DOHH2 (cell line): ENCODE measurements at regions not wholly inside any gene's neighbourhood (a gene's known extent, or its start where the extent isn't known, plus 50 kb on each side); places are given as distances from the start of the nearest gene placed in this dataset.

Source experiments
- H3F3A ChIP-seq: fragments of 200-600 bp; sonication (generic), shearing (Covaris generic); 2 replicates; pipeline ENCODE4 v1.6.0; 2016; ENCODE audit warnings: antibody characterized with exemption, mild to moderate bottlenecking; ENCODE audit not compliant: control insufficient read depth, insufficient read depth
- H3K27ac ChIP-seq: fragments of 200-600 bp; sonication (generic); 2 replicates; pipeline ENCODE4 v1.5.1; 2014; ENCODE audit warnings: low read depth, mild to moderate bottlenecking, low read length, moderate library complexity
- H3K27me3 ChIP-seq: fragments of 200-600 bp; sonication (generic); 2 replicates; pipeline ENCODE4 v1.6.1; 2014; ENCODE audit warnings: mild to moderate bottlenecking, low read length, mixed read lengths; ENCODE audit not compliant: control insufficient read depth
- H3K36me3 ChIP-seq: fragments of 200-600 bp; sonication (generic); 2 replicates; pipeline ENCODE4 v1.6.1; 2014; ENCODE audit warnings: mild to moderate bottlenecking, low read length, moderate library complexity, mixed read lengths; ENCODE audit not compliant: control insufficient read depth
- H3K4me1 ChIP-seq: fragments of 200-600 bp; sonication (generic); 2 replicates; pipeline ENCODE4 v1.6.1; 2014; ENCODE audit warnings: mild to moderate bottlenecking, low read length, mixed read lengths; ENCODE audit not compliant: control insufficient read depth
- H3K4me2 ChIP-seq: fragments of 200-600 bp; sonication (generic); 2 replicates; pipeline ENCODE4 v1.6.0; 2014; ENCODE audit warnings: mild to moderate bottlenecking, low read length, moderate library complexity
- H3K4me3 ChIP-seq: fragments of 200-600 bp; sonication (generic); 2 replicates; pipeline ENCODE4 v1.5.1; 2014; ENCODE audit warnings: mild to moderate bottlenecking, low read length, mixed read lengths
- H3K79me2 ChIP-seq: fragments of 200-600 bp; sonication (generic); 2 replicates; pipeline ENCODE4 v1.6.1; 2014; ENCODE audit warnings: mild to moderate bottlenecking, low read length, mixed read lengths; ENCODE audit not compliant: control insufficient read depth
- H3K9me2 ChIP-seq: fragments of 200-600 bp; sonication (generic); replicated peaks from 2 replicates; pipeline ENCODE4 v1.6.1; 2014; ENCODE audit warnings: mild to moderate bottlenecking, low read length, mixed read lengths; ENCODE audit not compliant: control insufficient read depth
- H3K9me3 ChIP-seq: fragments of 200-600 bp; sonication (generic); 2 replicates; pipeline ENCODE4 v1.6.1; 2014; ENCODE audit warnings: antibody characterized with exemption, low read length, mixed read lengths; ENCODE audit not compliant: control insufficient read depth, insufficient read depth
- H4K20me1 ChIP-seq: fragments of 200-600 bp; sonication (generic); 2 replicates; pipeline ENCODE4 v1.6.0; 2014; ENCODE audit warnings: low read depth, mild to moderate bottlenecking, antibody characterized with exemption, low read length, moderate library complexity; ENCODE audit not compliant: control insufficient read depth, insufficient read depth
- EZH2phosphoT487 ChIP-seq: fragments of 200-600 bp; sonication (generic); IDR thresholded peaks from 2 replicates; pipeline ENCODE4 v1.6.1; 2017; ENCODE audit warnings: borderline replicate concordance, mild to moderate bottlenecking, antibody characterized with exemption, low read length, moderate library complexity, mixed read lengths
- TF ChIP-seq, protein P1 (sequence below): fragments of 200-600 bp; sonication (generic); IDR thresholded peaks from one replicate; pipeline ENCODE4 v1.5.1; 2014; ENCODE audit warnings: antibody characterized with exemption, mild to moderate bottlenecking, low read depth, low read length; ENCODE audit not compliant: poor library complexity, severe bottlenecking

DNA sequence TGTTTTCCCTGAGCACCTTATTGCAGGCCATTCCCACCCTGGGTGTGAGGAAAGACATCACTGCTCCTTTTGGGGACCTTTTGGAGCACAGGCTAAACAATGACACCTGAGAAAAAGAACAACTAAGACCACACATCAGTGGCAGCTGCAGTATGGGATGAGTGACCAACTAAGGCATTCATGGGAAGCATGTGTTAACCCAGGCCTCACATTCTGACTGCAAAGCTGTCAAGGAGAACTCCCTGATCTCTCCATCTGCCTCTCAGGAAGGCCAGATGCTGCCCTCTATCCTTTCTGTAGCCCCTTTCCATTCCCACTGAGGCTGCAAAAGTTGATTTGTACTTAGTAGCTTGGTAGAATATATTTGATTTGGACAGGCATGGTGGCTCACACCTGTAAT lies 130.5 kb upstream of the FOXN2 start:
- no peak overlapping the region for H3K4me2 ChIP-seq
- no peaks in the 10 kb centered on the region for H3K9me3 ChIP-seq
- H3K4me3 ChIP-seq = no peak overlapping the region
- no peaks in the 10 kb centered on the region for H4K20me1 ChIP-seq
- no peaks in the 10 kb centered on the region for H3F3A ChIP-seq
- no peaks in the 10 kb centered on the region for H3K27me3 ChIP-seq
- H3K36me3 ChIP-seq = no peaks in the 10 kb centered on the region
- no peaks in the 10 kb centered on the region for H3K4me1 ChIP-seq
- no peaks in the 10 kb centered on the region for H3K9me2 ChIP-seq
- TF ChIP-seq, protein P1, sequence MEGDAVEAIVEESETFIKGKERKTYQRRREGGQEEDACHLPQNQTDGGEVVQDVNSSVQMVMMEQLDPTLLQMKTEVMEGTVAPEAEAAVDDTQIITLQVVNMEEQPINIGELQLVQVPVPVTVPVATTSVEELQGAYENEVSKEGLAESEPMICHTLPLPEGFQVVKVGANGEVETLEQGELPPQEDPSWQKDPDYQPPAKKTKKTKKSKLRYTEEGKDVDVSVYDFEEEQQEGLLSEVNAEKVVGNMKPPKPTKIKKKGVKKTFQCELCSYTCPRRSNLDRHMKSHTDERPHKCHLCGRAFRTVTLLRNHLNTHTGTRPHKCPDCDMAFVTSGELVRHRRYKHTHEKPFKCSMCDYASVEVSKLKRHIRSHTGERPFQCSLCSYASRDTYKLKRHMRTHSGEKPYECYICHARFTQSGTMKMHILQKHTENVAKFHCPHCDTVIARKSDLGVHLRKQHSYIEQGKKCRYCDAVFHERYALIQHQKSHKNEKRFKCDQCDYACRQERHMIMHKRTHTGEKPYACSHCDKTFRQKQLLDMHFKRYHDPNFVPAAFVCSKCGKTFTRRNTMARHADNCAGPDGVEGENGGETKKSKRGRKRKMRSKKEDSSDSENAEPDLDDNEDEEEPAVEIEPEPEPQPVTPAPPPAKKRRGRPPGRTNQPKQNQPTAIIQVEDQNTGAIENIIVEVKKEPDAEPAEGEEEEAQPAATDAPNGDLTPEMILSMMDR = no peak
- TF ChIP-seq EZH2phosphoT487 = no peak
- H3K27ac ChIP-seq = no peak overlapping the region
- no peaks in the 10 kb centered on the region for H3K79me2 ChIP-seq

DNA sequence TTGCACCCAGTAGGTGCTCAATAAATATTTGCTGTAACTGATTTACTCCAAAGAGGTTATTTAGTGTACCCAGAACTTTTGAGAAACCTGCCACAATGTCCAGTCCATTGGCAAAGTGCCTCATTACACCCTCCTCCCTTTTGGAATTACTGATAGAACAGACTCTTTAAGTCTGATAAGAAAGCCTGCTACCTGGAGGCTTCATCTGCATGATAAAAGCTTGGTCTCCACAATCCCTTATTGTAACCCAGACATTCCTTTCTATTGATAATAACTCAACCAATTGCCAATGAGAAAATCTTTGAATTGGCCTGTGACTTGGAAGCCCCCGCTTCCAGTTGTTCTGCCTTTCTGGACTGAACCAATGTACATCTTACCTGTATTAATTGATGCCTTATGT lies 127.0 kb upstream of the FOXN2 start:
- no peaks in the 10 kb centered on the region for H3K4me1 ChIP-seq
- no peaks in the 10 kb centered on the region for H3K9me2 ChIP-seq
- no peak overlapping the region for H3K27ac ChIP-seq
- no peak overlapping the region for H3K4me3 ChIP-seq
- no peaks in the 10 kb centered on the region for H3K9me3 ChIP-seq
- H3F3A ChIP-seq = no peaks in the 10 kb centered on the region
- no peaks in the 10 kb centered on the region for H4K20me1 ChIP-seq
- no peaks in the 10 kb centered on the region for H3K27me3 ChIP-seq
- no peaks in the 10 kb centered on the region for H3K79me2 ChIP-seq
- H3K36me3 ChIP-seq = no peaks in the 10 kb centered on the region
- TF ChIP-seq, protein P1 = no peak
- TF ChIP-seq EZH2phosphoT487 = no peak
- no peak overlapping the region for H3K4me2 ChIP-seq

DNA sequence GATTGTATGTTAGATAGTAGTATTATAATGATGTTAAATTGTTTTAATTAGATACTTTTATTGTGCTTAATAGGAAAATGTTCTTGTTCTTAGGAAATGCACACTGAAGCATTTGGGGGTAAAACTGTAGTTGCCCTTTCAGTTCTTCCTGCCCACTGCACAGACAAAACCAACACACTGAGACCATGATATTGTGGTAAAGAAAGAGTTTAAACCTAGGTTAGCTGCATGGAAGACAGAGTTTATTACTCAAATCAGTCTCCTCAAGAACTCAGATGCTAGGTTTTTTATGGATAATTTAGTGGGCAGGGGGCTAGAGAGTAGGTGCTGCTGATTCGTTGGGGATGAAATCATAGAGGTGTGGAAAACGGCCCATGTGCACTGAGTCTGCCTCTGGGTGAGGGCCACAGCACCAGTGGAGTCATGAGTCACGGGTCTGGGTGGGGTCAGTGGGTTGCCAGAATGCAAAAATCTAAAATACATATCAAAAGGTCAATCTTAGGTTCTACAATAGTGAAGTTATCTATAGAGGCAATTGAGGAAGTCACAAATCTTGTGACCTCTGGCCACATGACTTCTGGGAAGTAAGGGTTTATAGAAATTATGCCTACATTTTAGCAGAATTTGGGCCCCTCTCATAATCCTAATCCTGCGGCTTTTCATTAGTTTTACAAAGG lies 124.8 kb upstream of the FOXN2 start:
- Histone ChIP-seq H3K4me2 (no peak overlapping the region), H3K4me3 (no peak overlapping the region), H3K9me2 (no peaks in the 10 kb centered on the region), H3K9me3 (no peaks in the 10 kb centered on the region), H3F3A (no peaks in the 10 kb centered on the region), H3K27me3 (no peaks in the 10 kb centered on the region), H3K4me1 (no peaks in the 10 kb centered on the region), H3K27ac (no peak overlapping the region), H4K20me1 (no peaks in the 10 kb centered on the region), H3K36me3 (no peaks in the 10 kb centered on the region), H3K79me2 (no peaks in the 10 kb centered on the region)
- TF ChIP-seq, protein P1 = no peak
- TF ChIP-seq EZH2phosphoT487 = no peak
